SH-SY5Y (cell line): ENCODE measurements at regions not wholly inside any gene's neighbourhood (a gene's known extent, or its start where the extent isn't known, plus 50 kb on each side); places are given as distances from the start of the nearest gene placed in this dataset.

ENCODE experiments used
- GATA2 ChIP-seq: IDR thresholded peaks from 2 replicates; pipeline ENCODE4 v1.6.1; 2011; ENCODE audit warnings: mild to moderate bottlenecking, low read depth, low read length
- GATA3 ChIP-seq: IDR thresholded peaks from 2 replicates; pipeline ENCODE4 v1.6.1; 2011; ENCODE audit warnings: low read depth, mild to moderate bottlenecking, low read length, moderate library complexity

GRCh38 chr3:106985721-106986120 lies 391.5 kb upstream of the CCDC54 start:
- TF ChIP-seq GATA2 (no peak), GATA3 (no peak)
